GM12878 (cell line): ENCODE measurements at regions not wholly inside any gene's neighbourhood (a gene's known extent, or its start where the extent isn't known, plus 50 kb on each side); places are given as distances from the start of the nearest gene placed in this dataset.

Experiments used
- ATAC-seq: fragments of 200-7000 bp; cut with Tn5 transposase; 3 replicates; pipeline ENCODE4 v1.9.1; 2020; ENCODE audit warnings: mild to moderate bottlenecking, moderate library complexity
- BruUV-seq: library from RNA; stranded (reverse); fragments of 400-500 nt; replicated peaks from 2 replicates; lab custom pipeline; 2021; lab: Mats Ljungman, UMichigan
- CTCF ChIA-PET: fragments of 300-600 bp; sonication (Branson Sonifier 250); formaldehyde crosslinking; extraction: SDS; loops from one replicate; lab custom pipeline; 2021; ENCODE audit warnings: inconsistent platforms; lab: Yijun Ruan, JAX
- POLR2A ChIA-PET: fragments of 350-600 bp; formaldehyde crosslinking; extraction: SDS; loops from one replicate; lab custom pipeline; 2021; ENCODE audit warnings: inconsistent platforms; lab: Charles Lee
- RAD21 ChIA-PET: fragments of 300-600 bp; sonication (Branson Sonifier 250); formaldehyde crosslinking; loops from one replicate; lab custom pipeline; 2023; ENCODE audit warnings: antibody characterized with exemption; ENCODE audit not compliant: unreplicated experiment; lab: Charles Lee
- SMC1A ChIA-PET: fragments of 300-600 bp; sonication (Branson Sonifier 250); formaldehyde crosslinking; loops from one replicate; lab custom pipeline; 2023; ENCODE audit not compliant: unreplicated experiment, uncharacterized antibody; lab: Charles Lee
- DNase-seq: peaks from one replicate; pipeline ENCODE4 v3.0.0-alpha.2; 2011; ENCODE audit warnings: low read depth, low spot score
- FAIRE-seq: peaks from 3 replicates; lab custom pipeline; 2011; peaks lifted over from hg19 to GRCh38; lab: Jason Lieb, UNC
- H2AFZ ChIP-seq: 2 replicates; pipeline ENCODE4 v1.6.0; 2011; ENCODE audit warnings: low read depth, low read length, control low read depth; ENCODE audit not compliant: control insufficient read depth
- H3K27ac ChIP-seq: 2 replicates; pipeline ENCODE4 v1.5.1; 2011; ENCODE audit warnings: control low read depth; ENCODE audit not compliant: control insufficient read depth, insufficient read depth
- H3K27me3 ChIP-seq, 2 experiments: replicated peaks in 1 of 2; 2 replicates each; pipeline versions ENCODE4 v1.6.0 to v1.6.1; 2011; ENCODE audit warnings: low read length in 1 of 2; ENCODE audit not compliant: control insufficient read depth in 2 of 2, insufficient read depth in 2 of 2
- H3K36me3 ChIP-seq, 2 experiments: 2 replicates each; pipeline ENCODE4 v1.5.1; 2011; ENCODE audit warnings: low read length in 1 of 2; ENCODE audit not compliant: control insufficient read depth in 2 of 2, insufficient read depth in 2 of 2
- H3K4me1 ChIP-seq: 2 replicates; pipeline ENCODE4 v1.6.1; 2011; ENCODE audit warnings: mild to moderate bottlenecking, low read length, moderate library complexity, mixed read lengths; ENCODE audit not compliant: control insufficient read depth, insufficient read depth
- H3K4me2 ChIP-seq: 2 replicates; pipeline ENCODE4 v1.6.0; 2011; ENCODE audit warnings: control low read depth; ENCODE audit not compliant: control insufficient read depth, insufficient read depth
- H3K4me3 ChIP-seq: fragments of 200-600 bp; sonication (generic); 2 replicates; pipeline ENCODE4 v1.5.1; 2016
- H3K79me2 ChIP-seq: 2 replicates; pipeline ENCODE4 v1.6.0; 2011; ENCODE audit warnings: low read length; ENCODE audit not compliant: control insufficient read depth, insufficient read depth
- H3K9ac ChIP-seq: 2 replicates; pipeline ENCODE4 v1.8.0; 2011; ENCODE audit warnings: low read length, control low read depth, mixed read lengths; ENCODE audit not compliant: control insufficient read depth, insufficient read depth
- H3K9me3 ChIP-seq: replicated peaks from 3 replicates; pipeline ENCODE4 v1.5.1; 2011; ENCODE audit warnings: mild to moderate bottlenecking, low read length; ENCODE audit not compliant: control insufficient read depth, insufficient read depth
- H4K20me1 ChIP-seq: 2 replicates; pipeline ENCODE4 v1.6.0; 2011; ENCODE audit not compliant: control insufficient read depth, insufficient read depth
- BCLAF1 ChIP-seq: fragments of 450-650 bp; IDR thresholded peaks from 2 replicates; pipeline ENCODE4 v1.6.1; 2017; ENCODE audit warnings: antibody characterized with exemption, mild to moderate bottlenecking, moderate library complexity
- PAX5 ChIP-seq: IDR thresholded peaks from 2 replicates; pipeline ENCODE4 v1.6.1; 2011; ENCODE audit warnings: low read depth, low read length, borderline replicate concordance
- RAD21 ChIP-seq: IDR thresholded peaks from 2 replicates; pipeline ENCODE4 v1.6.1; 2011; ENCODE audit warnings: mild to moderate bottlenecking, low read depth, low read length, moderate library complexity; ENCODE audit not compliant: insufficient read depth
- SMC3 ChIP-seq: IDR thresholded peaks from 2 replicates; pipeline ENCODE4 v1.6.1; 2011; ENCODE audit warnings: low read length, improper control_type of control experiment, borderline replicate concordance
- SUPT20H ChIP-seq: IDR thresholded peaks from 2 replicates; pipeline ENCODE4 v1.6.1; 2011; ENCODE audit warnings: low read depth, mild to moderate bottlenecking, low read length, moderate library complexity, borderline replicate concordance; ENCODE audit not compliant: control insufficient read depth
- TARDBP ChIP-seq: IDR thresholded peaks from 2 replicates; pipeline ENCODE4 v1.6.1; 2016; ENCODE audit warnings: borderline replicate concordance
- ZNF384 ChIP-seq: IDR thresholded peaks from 2 replicates; pipeline ENCODE4 v1.6.1; 2012; ENCODE audit warnings: low read depth, mild to moderate bottlenecking, low read length, improper control_type of control experiment, borderline replicate concordance
- WGBS: methylation state at CpG from one replicate; pipeline ENCODE4 v1.1.6; 2016; ENCODE audit warnings: low lambda C conversion rate; ENCODE audit not compliant: insufficient replicate concordance, insufficient coverage; ENCODE audit errors: missing lambda C conversion rate; 5-methylcytosine and 5-hydroxymethylcytosine counted together
- in situ Hi-C: fragments of 300-500 bp; cut with MboI; formaldehyde crosslinking; loops from 9 replicates; pipeline ENCODE4 v1.14.3; 2018; ENCODE audit warnings: mixed read lengths
- intact Hi-C: fragments of 100-400 bp; cut with micrococcal nuclease; formaldehyde crosslinking; loops from one replicate; pipeline ENCODE4 v1.14.2; 2022; ENCODE audit not compliant: unreplicated experiment
- TF ChIP-seq, protein P1 (sequence below): fragments of 450-650 bp; IDR thresholded peaks from 2 replicates; pipeline ENCODE4 v1.6.1; 2017; ENCODE audit warnings: mild to moderate bottlenecking, low read depth, inconsistent platforms; ENCODE audit not compliant: poor library complexity, severe bottlenecking
- TF ChIP-seq, protein P2 (sequence below), 3 experiments: IDR thresholded peaks in 2 of 3; conservative IDR thresholded peaks in 1 of 3; 2 replicates each; pipeline ENCODE4 v1.5.1; 2011; ENCODE audit warnings: low read depth in 3 of 3, low read length in 3 of 3, mild to moderate bottlenecking in 3 of 3, control low read depth in 2 of 3, moderate library complexity in 2 of 3, inconsistent platforms in 1 of 3, mixed read lengths in 1 of 3; ENCODE audit not compliant: control insufficient read depth in 2 of 3, insufficient read depth in 1 of 3; ENCODE audit errors: extremely low read depth in 1 of 3
- TF ChIP-seq, protein P3 (sequence below): fragments of 450-650 bp; IDR thresholded peaks from 2 replicates; pipeline ENCODE4 v1.6.1; 2016; ENCODE audit warnings: mild to moderate bottlenecking

GRCh38 chr5:13251623-13252376 lies 692.7 kb downstream of the DNAH5 start (continued):
- TF ChIP-seq ZNF384 (no peak), PAX5 (no peak), SUPT20H (no peak)
- TF ChIP-seq, protein P1, sequence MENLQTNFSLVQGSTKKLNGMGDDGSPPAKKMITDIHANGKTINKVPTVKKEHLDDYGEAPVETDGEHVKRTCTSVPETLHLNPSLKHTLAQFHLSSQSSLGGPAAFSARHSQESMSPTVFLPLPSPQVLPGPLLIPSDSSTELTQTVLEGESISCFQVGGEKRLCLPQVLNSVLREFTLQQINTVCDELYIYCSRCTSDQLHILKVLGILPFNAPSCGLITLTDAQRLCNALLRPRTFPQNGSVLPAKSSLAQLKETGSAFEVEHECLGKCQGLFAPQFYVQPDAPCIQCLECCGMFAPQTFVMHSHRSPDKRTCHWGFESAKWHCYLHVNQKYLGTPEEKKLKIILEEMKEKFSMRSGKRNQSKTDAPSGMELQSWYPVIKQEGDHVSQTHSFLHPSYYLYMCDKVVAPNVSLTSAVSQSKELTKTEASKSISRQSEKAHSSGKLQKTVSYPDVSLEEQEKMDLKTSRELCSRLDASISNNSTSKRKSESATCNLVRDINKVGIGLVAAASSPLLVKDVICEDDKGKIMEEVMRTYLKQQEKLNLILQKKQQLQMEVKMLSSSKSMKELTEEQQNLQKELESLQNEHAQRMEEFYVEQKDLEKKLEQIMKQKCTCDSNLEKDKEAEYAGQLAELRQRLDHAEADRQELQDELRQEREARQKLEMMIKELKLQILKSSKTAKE: no peak

GRCh38 chr5:13250464-13251291 lies 693.8 kb downstream of the DNAH5 start:
- H3K36me3 ChIP-seq: no peaks in the 10 kb centered on the region
- RAD21 ChIA-PET: no interaction called here
- no peaks in the 10 kb centered on the region for H3K79me2 ChIP-seq
- no peak for FAIRE-seq
- no peak overlapping the region for H3K4me2 ChIP-seq
- no peak overlapping the region for H3K9ac ChIP-seq
- no peaks in the 10 kb centered on the region for H3K27me3 ChIP-seq
- H3K9me3 ChIP-seq: no peaks in the 10 kb centered on the region
- BruUV-seq: no TSS peak
- peak; percentile 58 for ATAC-seq
- POLR2A ChIA-PET: no interaction called here
- SMC1A ChIA-PET: interaction anchor here (1.2 kb wide), 1 partner anchor 13 kb away, joined by 4 read pairs; no protein-coding TSS in a partner anchor
- H4K20me1 ChIP-seq: no peaks in the 10 kb centered on the region
- H3K4me1 ChIP-seq: no peaks in the 10 kb centered on the region
- no peak overlapping the region for H3K4me3 ChIP-seq
- in situ Hi-C loops (no loop called here), intact Hi-C loops (no loop called here)
- DNase-seq: no peak
- H2AFZ ChIP-seq: no peak overlapping the region
- WGBS: 49% methylated on average over 4 of the region's 4 CpGs
- CTCF ChIA-PET: interaction anchor here (0.7 to 1.3 kb wide), 4 partner anchors 12 to 153 kb away, joined by 3 to 4 read pairs (median 3); no protein-coding TSS in a partner anchor
- H3K27ac ChIP-seq: no peak overlapping the region
- TF ChIP-seq, protein P2, sequence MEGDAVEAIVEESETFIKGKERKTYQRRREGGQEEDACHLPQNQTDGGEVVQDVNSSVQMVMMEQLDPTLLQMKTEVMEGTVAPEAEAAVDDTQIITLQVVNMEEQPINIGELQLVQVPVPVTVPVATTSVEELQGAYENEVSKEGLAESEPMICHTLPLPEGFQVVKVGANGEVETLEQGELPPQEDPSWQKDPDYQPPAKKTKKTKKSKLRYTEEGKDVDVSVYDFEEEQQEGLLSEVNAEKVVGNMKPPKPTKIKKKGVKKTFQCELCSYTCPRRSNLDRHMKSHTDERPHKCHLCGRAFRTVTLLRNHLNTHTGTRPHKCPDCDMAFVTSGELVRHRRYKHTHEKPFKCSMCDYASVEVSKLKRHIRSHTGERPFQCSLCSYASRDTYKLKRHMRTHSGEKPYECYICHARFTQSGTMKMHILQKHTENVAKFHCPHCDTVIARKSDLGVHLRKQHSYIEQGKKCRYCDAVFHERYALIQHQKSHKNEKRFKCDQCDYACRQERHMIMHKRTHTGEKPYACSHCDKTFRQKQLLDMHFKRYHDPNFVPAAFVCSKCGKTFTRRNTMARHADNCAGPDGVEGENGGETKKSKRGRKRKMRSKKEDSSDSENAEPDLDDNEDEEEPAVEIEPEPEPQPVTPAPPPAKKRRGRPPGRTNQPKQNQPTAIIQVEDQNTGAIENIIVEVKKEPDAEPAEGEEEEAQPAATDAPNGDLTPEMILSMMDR (IDR thresholded peaks at IDR 0.05 in 2 of 3, conservative IDR thresholded peaks at IDR 0.05 in 1 of 3; ENCODE audit: control insufficient read depth in 2 of 3, extremely low read depth in 1 of 3, insufficient read depth in 1 of 3, low read depth in 3 of 3, low read length in 3 of 3): peak; percentile 31 to 54 (median 47); a peak in 5 of 6 replicates
- TF ChIP-seq TARDBP (no peak), BCLAF1 (no peak), SMC3 (0 out of 2 replicates have a peak, but pooled peaks have one; percentile 5), RAD21 (0 out of 2 replicates have a peak, but pooled peaks have one; percentile 20)
- TF ChIP-seq, protein P3, sequence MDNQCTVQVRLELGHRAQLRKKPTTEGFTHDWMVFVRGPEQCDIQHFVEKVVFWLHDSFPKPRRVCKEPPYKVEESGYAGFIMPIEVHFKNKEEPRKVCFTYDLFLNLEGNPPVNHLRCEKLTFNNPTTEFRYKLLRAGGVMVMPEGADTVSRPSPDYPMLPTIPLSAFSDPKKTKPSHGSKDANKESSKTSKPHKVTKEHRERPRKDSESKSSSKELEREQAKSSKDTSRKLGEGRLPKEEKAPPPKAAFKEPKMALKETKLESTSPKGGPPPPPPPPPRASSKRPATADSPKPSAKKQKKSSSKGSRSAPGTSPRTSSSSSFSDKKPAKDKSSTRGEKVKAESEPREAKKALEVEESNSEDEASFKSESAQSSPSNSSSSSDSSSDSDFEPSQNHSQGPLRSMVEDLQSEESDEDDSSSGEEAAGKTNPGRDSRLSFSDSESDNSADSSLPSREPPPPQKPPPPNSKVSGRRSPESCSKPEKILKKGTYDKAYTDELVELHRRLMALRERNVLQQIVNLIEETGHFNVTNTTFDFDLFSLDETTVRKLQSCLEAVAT: no peak
